GM18867 (cell line): ENCODE measurements at regions not wholly inside any gene's neighbourhood (a gene's known extent, or its start where the extent isn't known, plus 50 kb on each side); places are given as distances from the start of the nearest gene placed in this dataset.

Experiments used
- ATAC-seq: cut with Tn5 transposase; IDR thresholded peaks from one replicate; pipeline ENCODE4 v1.9.1; 2021; ENCODE audit warnings: mild to moderate bottlenecking, moderate library complexity; ENCODE audit not compliant: unreplicated experiment

DNA sequence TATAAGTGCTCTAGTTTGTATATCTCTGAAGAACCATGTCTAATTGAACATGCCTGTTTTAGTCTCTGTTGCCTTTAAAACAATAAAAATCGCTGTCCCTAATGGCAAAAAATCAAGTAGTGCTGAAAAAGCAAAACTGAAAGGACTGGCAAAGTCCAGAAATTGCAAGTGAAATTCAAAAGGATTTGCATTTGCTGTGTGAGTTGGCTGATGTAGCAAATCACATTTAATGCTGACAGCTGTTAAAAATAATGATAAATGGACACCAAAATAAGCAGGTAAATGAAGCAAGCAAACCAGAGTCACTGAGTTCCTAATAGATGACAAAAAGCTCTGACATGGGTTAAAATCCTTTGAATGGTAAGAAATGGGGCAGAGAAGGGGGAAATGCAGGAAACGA lies 874.1 kb downstream of the GRM8 start:
- ATAC-seq: peak; percentile 94

DNA sequence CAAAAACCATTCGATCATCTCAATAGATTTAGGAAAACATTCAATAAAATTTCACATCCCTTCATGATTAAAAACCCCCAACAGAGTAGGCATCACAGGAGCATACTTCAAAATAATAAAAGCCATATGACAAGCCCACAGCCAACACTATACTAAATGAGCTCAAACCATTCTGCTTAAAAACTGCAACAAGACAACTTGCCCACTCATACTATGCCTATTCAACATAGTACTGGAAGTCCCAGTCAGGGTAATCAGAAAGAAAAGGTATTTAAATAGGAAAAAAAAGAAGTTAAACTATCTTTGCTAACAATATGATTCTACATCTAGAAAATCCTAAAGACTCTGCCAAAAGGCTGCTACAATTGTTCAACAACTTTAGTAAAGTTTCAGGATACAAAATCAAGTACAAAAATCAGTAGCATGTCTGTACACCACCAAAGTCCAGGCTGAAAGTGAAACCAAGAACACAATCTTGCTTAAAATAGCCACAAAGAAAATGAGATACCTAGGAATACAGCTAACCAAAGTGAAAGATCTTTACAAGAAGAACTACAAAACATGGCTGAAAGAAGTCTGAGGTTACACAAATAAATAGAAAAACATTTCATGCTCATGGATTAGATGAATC lies 882.6 kb downstream of the GRM8 start:
- peak; percentile 50 for ATAC-seq

GRCh38 chr7:126362746-126363145 lies 890.0 kb downstream of the GRM8 start:
- ATAC-seq: no peak

DNA sequence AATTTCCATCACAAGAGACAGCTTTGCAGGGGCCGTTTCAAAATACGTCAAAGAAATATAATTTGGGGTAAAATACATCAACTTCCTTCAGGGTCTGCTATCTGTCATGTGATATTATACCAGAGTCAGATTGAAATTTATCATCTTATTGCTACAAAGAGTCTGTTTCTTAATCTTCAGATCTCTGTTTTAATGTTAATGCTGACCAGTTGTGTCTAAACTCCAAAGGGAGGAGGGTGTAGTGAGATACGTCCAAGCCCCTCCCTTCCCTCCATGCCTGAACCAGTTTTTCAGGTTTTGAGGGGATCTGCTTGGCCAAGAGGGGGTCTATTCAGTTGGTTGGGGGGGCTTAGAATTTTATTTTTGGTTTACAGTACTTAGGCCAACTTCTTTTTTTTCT lies 891.6 kb downstream of the GRM8 start:
- ATAC-seq: no peak

GRCh38 chr7:126339813-126340212 lies 912.9 kb downstream of the GRM8 start:
- ATAC-seq: no peak

DNA sequence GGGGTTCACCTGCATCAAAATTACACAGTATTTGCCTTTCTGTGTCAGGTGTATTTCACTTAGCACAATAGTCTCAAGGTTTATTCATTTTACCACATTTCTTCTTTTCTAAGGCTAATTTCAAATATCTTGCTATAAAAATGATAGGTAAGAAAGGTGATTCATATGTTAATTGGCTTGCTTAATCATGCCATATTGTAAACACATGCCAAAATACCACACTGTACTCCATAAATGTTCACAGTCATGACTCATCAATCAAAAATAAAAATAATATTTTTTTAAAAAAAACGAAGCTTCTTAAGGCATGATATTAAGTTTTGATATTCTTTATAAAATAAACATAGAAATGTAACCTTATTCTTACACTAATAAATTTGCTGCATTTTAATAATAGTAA lies 947.1 kb downstream of the GRM8 start:
- no peak for ATAC-seq

GRCh38 chr7:126303926-126304325 lies 948.8 kb downstream of the GRM8 start:
- no peak for ATAC-seq

DNA sequence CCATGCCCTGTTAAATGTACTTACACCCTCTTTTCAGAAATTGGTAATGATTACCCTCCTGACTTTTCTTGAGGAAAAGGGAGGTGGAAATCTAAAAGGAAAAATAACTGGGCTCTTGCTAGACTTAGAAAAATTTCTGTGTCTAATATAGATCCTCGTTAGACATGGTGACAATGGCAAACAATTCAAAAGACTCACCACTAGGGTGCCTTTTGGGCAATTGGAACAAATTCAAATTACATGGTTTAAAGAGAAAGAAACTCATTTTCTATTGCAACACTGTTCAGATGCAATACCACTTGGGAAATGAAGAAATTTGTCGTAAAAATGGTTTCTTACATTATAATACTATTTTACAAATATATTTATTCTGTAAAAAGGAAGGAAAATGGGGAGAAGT lies 950.1 kb downstream of the GRM8 start:
- ATAC-seq: peak; percentile 44

- no peak for ATAC-seq
Measured at GRCh38 chr7:126286317-126286716, 966.4 kb downstream of the GRM8 start.

DNA sequence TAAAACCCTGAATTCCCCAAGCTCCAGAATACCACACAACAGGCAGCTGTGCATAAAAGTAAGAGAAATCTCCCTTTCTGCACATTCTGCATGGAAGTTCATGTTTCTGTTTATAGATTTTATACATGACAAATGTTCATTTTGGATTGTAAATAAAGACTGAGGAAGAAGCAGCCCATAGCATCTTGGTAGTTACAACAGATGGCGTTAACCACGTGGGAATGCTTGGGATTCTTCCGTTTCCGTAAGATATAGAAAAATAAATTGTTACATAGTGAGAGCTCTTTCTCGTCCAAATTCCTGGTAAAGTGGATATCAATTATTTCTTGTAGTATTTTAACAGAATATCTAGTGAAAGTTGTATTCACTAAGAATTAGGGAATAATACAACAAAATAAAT lies 1016.5 kb downstream of the GRM8 start:
- no peak for ATAC-seq

- ATAC-seq: peak; percentile 43
Measured at GRCh38 chr7:126228356-126229061, 1024.2 kb downstream of the GRM8 start.

DNA sequence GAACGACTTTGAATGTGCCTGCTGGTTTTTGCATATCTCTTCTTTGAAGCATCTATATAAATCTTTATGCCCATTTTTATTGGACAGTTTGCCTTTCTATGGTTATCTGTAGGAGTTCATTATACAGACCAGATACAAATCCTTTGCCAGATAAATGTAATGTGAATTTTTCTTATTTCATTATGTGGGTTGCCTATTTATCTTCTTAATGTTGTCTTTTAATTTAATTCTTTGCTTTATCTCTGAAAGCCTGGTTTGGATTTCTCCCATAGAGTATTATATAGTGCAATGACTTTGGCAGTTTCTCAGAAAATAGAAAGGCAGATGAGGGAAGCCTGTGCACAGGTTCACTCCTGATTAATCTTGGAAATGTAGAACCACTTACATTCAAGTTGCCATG lies 1025.1 kb downstream of the GRM8 start:
- ATAC-seq: no peak

DNA sequence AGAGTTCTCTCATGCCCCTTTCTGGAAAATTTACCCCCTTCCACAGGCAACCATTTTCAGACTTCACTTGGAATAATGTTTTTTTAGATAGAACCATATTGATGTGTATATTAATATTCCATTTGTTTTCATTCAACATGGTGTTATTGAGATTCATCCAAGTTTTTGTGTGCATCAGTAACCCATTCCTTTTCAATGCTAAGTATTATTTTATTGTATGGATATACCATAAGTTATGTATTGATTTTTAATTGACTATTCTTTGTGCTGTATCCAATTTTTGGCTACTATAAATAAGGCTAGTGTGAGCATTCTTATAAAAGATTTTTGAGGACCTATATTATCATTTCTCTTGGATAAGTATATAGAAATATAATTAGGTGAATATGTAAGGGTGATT lies 1025.7 kb downstream of the GRM8 start:
- ATAC-seq: no peak

DNA sequence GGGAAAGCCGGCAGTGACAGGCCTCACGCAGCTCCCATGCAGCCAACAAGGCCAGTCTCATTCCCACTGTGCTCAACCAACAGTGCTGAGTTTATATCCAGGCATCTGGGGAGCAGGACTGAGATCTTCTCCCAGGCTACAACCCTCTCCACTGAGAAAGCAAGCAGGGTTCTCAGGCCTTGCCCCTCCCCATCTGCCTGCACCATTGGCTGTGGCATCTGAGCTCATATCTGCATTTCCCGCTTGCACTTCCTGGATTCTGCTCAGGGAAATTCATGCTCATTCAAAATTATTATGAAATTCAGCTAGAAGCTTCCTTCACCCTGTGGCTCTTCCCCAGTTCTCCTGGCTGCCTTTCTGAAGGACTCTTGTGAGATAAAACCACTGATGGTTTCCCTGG lies 1029.0 kb downstream of the GRM8 start:
- no peak for ATAC-seq

DNA sequence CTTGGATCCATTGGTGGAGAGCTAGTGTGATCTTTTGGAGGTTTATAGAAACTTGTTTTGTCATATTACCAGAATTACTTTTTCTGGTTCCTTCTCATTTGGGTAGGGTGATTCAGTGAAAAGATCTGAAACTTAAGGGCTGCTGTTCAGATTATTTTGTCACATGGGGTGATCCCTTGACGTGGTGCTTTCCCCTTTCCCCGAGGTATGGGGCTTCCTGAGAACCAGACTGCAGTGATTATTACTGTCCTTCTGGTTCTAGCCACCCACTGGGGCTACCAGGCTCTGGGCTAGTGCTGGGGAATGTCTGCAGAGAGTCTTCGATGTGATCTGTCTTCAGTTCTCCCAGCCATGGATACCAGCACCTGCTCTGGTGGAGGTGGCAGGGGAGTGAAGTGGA lies 1030.0 kb downstream of the GRM8 start:
- ATAC-seq: no peak

DNA sequence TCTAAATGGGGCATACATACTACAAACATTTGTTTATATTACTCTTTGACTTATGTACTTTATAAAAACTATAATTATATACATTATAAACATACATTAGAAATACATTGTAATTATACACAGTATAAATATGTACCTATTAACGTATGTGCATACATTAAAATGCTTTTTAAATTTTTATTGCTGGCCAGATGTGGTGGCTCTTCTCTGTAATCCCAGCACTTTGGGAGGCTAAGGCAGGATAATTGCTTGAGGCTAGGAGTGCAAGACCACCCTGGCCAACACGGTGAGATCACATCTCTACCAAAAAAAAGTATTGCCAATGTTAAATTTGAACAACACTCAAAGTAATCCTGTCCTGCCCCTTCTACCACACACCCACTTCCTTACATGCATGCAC lies 1037.0 kb downstream of the GRM8 start:
- ATAC-seq: no peak

GRCh38 chr7:126213876-126214275 lies 1038.9 kb downstream of the GRM8 start:
- no peak for ATAC-seq

GRCh38 chr7:126211875-126212274 lies 1040.9 kb downstream of the GRM8 start:
- ATAC-seq: no peak

- ATAC-seq: no peak
Measured at GRCh38 chr7:126210707-126211106, 1042.0 kb downstream of the GRM8 start.

- no peak for ATAC-seq
Measured at GRCh38 chr7:126203185-126203584, 1049.6 kb downstream of the GRM8 start.

GRCh38 chr7:126202177-126202576 lies 1050.6 kb downstream of the GRM8 start:
- ATAC-seq: no peak

GRCh38 chr7:126185959-126186580 lies 1066.7 kb downstream of the GRM8 start:
- no peak for ATAC-seq
